ENCODE measurements at regions not wholly inside any gene's neighbourhood (a gene's known extent, or its start where the extent isn't known, plus 50 kb on each side); places are given as distances from the start of the nearest gene placed in this dataset.

DNA sequence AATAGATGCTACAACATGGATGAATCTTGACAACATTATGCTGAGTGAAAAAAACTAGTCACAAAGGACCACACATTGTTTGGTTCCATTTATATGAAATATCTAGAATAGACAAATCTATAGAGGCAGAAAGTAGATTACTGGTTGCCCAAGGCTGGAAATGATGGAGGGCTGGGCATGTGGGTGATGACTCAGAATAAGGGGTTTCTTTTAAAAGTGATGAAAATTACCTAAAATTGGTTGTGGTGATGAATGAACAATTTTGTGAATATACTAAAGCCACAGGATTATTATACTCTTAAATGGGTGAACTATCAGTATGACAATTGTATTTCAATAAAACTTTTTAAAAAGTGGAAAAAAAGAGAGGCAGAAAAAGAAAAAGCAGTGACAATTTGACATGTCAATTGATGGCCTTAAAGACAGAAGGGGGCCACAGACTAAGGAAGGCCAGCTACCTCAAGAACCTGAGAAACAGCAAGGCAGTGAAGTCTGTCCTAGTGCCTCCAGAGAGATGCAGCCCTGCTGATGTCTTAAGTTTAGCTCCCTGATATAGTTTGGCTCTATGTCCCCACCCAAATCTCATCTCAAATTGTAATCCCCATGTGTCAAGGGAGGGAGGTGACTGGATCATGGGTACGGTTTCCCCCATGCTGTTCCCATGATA lies 182.7 kb downstream of the PIK3R1 start:
- no peak for DNase-seq
- Histone ChIP-seq H3K27me3 (ENCODE audit: control insufficient read depth, insufficient read depth, low read length) (no peaks in the 10 kb centered on the region), H3K36me3 (ENCODE audit: control insufficient read depth in 2 of 3, insufficient read depth in 3 of 3, low read length in 3 of 3) (no peaks in the 10 kb centered on the region), H3K9me3 (ENCODE audit: control insufficient read depth in 2 of 3, insufficient read depth in 1 of 3, low read length in 3 of 3) (no peaks in the 10 kb centered on the region), H3K4me1 (ENCODE audit: control insufficient read depth in 2 of 3, insufficient read depth in 2 of 3, low read depth in 1 of 3, low read length in 3 of 3) (peaks cover 0 to 10% (median 3%) of the 10 kb centered on the region in 3 donors), H3K4me3 (ENCODE audit: low read length in 3 of 3) (no peak overlapping the region), H3K9ac (ENCODE audit: low read length in 3 of 3) (no peak overlapping the region), H3K27ac (ENCODE audit: low read depth in 2 of 2, low read length in 2 of 2) (no peak overlapping the region)
- no peak for FAIRE-seq
- intact Hi-C loops (cut with DNase I) = no loop called here
- TF ChIP-seq, protein P1, sequence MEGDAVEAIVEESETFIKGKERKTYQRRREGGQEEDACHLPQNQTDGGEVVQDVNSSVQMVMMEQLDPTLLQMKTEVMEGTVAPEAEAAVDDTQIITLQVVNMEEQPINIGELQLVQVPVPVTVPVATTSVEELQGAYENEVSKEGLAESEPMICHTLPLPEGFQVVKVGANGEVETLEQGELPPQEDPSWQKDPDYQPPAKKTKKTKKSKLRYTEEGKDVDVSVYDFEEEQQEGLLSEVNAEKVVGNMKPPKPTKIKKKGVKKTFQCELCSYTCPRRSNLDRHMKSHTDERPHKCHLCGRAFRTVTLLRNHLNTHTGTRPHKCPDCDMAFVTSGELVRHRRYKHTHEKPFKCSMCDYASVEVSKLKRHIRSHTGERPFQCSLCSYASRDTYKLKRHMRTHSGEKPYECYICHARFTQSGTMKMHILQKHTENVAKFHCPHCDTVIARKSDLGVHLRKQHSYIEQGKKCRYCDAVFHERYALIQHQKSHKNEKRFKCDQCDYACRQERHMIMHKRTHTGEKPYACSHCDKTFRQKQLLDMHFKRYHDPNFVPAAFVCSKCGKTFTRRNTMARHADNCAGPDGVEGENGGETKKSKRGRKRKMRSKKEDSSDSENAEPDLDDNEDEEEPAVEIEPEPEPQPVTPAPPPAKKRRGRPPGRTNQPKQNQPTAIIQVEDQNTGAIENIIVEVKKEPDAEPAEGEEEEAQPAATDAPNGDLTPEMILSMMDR (IDR thresholded peaks at IDR 0.05; ENCODE audit: borderline replicate concordance, extremely low read depth, insufficient read depth) = no peak

DNA sequence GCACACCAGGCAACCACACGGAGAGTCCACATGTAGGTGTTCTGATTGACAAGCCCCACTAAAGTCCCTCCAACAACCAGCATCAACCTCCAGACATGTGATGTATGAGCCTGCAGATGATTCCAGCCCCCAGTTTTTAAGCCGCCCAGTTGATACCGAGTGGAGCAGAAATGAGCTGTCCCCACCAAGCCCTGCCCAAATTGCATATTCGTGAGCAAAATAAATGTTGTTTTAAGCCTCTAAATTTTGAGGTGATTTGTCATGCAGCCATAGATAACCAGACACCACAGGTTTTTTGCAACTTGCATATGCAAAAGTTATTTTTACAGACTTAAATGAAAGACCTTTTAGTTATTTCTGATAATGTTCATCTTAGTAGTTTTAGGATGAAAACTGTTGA lies 187.7 kb downstream of the PIK3R1 start:
- FAIRE-seq (no peak), DNase-seq (no peak)
- no peaks in the 10 kb centered on the region for H3K36me3 ChIP-seq (ENCODE audit: control insufficient read depth in 2 of 3, insufficient read depth in 3 of 3, low read length in 3 of 3)
- no peak overlapping the region for H3K9ac ChIP-seq (ENCODE audit: low read length in 3 of 3)
- intact Hi-C loops (cut with DNase I) = no loop called here
- TF ChIP-seq, protein P1 (IDR thresholded peaks at IDR 0.05; ENCODE audit: borderline replicate concordance, extremely low read depth, insufficient read depth) = no peak
- H3K4me3 ChIP-seq (ENCODE audit: low read length in 3 of 3) = no peak overlapping the region
- H3K27me3 ChIP-seq (ENCODE audit: control insufficient read depth, insufficient read depth, low read length) = no peaks in the 10 kb centered on the region
- H3K27ac ChIP-seq (ENCODE audit: low read depth in 2 of 2, low read length in 2 of 2) = no peak overlapping the region
- peaks cover 0 to 6% (median 3%) of the 10 kb centered on the region in 3 donors for H3K4me1 ChIP-seq (ENCODE audit: control insufficient read depth in 2 of 3, insufficient read depth in 2 of 3, low read depth in 1 of 3, low read length in 3 of 3)
- no peaks in the 10 kb centered on the region for H3K9me3 ChIP-seq (ENCODE audit: control insufficient read depth in 2 of 3, insufficient read depth in 1 of 3, low read length in 3 of 3)

- FAIRE-seq = no peak
Observed at GRCh38 chr5:68404246-68404645, 188.7 kb downstream of the PIK3R1 start.

More at GRCh38 chr5:68404246-68404645, 188.7 kb downstream of the PIK3R1 start:
- Histone ChIP-seq H3K9me3 (ENCODE audit: control insufficient read depth in 2 of 3, insufficient read depth in 1 of 3, low read length in 3 of 3) (no peaks in the 10 kb centered on the region), H3K9ac (ENCODE audit: low read length in 3 of 3) (no peak overlapping the region), H3K27me3 (ENCODE audit: control insufficient read depth, insufficient read depth, low read length) (no peaks in the 10 kb centered on the region), H3K4me1 (ENCODE audit: control insufficient read depth in 2 of 3, insufficient read depth in 2 of 3, low read depth in 1 of 3, low read length in 3 of 3) (peaks cover 0 to 6% (median 3%) of the 10 kb centered on the region in 3 donors), H3K4me3 (ENCODE audit: low read length in 3 of 3) (no peak overlapping the region), H3K27ac (ENCODE audit: low read depth in 2 of 2, low read length in 2 of 2) (no peak overlapping the region), H3K36me3 (ENCODE audit: control insufficient read depth in 2 of 3, insufficient read depth in 3 of 3, low read length in 3 of 3) (no peaks in the 10 kb centered on the region)
- TF ChIP-seq, protein P1 (IDR thresholded peaks at IDR 0.05; ENCODE audit: borderline replicate concordance, extremely low read depth, insufficient read depth) = no peak
- DNase-seq = no peak
- intact Hi-C loops (cut with DNase I) = no loop called here

Data from kidney (tissue), 13 donors.